T-helper 17 cell (primary cell): ENCODE measurements at regions not wholly inside any gene's neighbourhood (a gene's known extent, or its start where the extent isn't known, plus 50 kb on each side); places are given as distances from the start of the nearest gene placed in this dataset.

Source experiments
- ATAC-seq: fragments of 150-1000 bp; cut with Tn5 transposase; 2 replicates; pipeline ENCODE4 v1.10.0; 2021; ENCODE audit warnings: mild to moderate bottlenecking, moderate library complexity
- DNase-seq, 3 donors: peaks; one replicate each; pipeline versions ENCODE4 v3.0.0 to v3.0.0-alpha.2; 2020 to 2021
- H3K9me3 ChIP-seq: one replicate; pipeline ENCODE4 v1.7.0; 2013; ENCODE audit warnings: low read length, mild to moderate bottlenecking; ENCODE audit not compliant: control insufficient read depth, poor library complexity, severe bottlenecking
- H3K27ac Mint-ChIP-seq: one replicate; pipeline ENCODE4 v1.8.0; 2022; ENCODE audit warnings: mild to moderate bottlenecking, moderate library complexity, mixed read lengths
- H3K27me3 Mint-ChIP-seq: one replicate; pipeline ENCODE4 v1.8.0; 2022; ENCODE audit warnings: mixed read lengths
- H3K36me3 Mint-ChIP-seq: one replicate; pipeline ENCODE4 v1.8.0; 2022; ENCODE audit warnings: low read depth, mixed read lengths
- H3K4me1 Mint-ChIP-seq: one replicate; pipeline ENCODE4 v1.8.0; 2022; ENCODE audit warnings: mild to moderate bottlenecking, mixed read lengths
- H3K4me3 Mint-ChIP-seq: one replicate; pipeline ENCODE4 v1.8.0; 2022; ENCODE audit warnings: mild to moderate bottlenecking, moderate library complexity, mixed read lengths

- no peaks in the 10 kb centered on the region for H3K4me1 Mint-ChIP-seq
- ATAC-seq (no peak), DNase-seq (no peak)
- no peaks in the 10 kb centered on the region for H3K9me3 ChIP-seq
- no peak overlapping the region for H3K4me3 Mint-ChIP-seq
- no peaks in the 10 kb centered on the region for H3K36me3 Mint-ChIP-seq
- no peak overlapping the region for H3K27ac Mint-ChIP-seq
- H3K27me3 Mint-ChIP-seq = peaks cover 20% of the 10 kb centered on the region
Observed at GRCh38 chr19:5269279-5269678, 71.3 kb downstream of the PTPRS start.

- H3K9me3 ChIP-seq = no peaks in the 10 kb centered on the region
- Mint-ChIP-seq H3K27me3 (peaks cover 22% of the 10 kb centered on the region), H3K4me1 (no peaks in the 10 kb centered on the region), H3K27ac (no peak overlapping the region), H3K36me3 (no peaks in the 10 kb centered on the region), H3K4me3 (no peak overlapping the region)
- ATAC-seq (no peak), DNase-seq (no peak)
Observed at GRCh38 chr19:5268801-5269200, 71.8 kb downstream of the PTPRS start.

GRCh38 chr19:5265260-5265659 is 75.4 kb downstream of the PTPRS start:
- Mint-ChIP-seq H3K4me1 (no peaks in the 10 kb centered on the region), H3K36me3 (no peaks in the 10 kb centered on the region), H3K27ac (no peak overlapping the region), H3K27me3 (peaks cover 17% of the 10 kb centered on the region), H3K4me3 (no peak overlapping the region)
- H3K9me3 ChIP-seq = no peaks in the 10 kb centered on the region
- ATAC-seq (no peak), DNase-seq (no peak)

GRCh38 chr19:5264453-5264852 is 76.2 kb downstream of the PTPRS start:
- Mint-ChIP-seq H3K4me1 (no peaks in the 10 kb centered on the region), H3K4me3 (no peak overlapping the region)
- no peak for ATAC-seq

GRCh38 chr19:5263615-5264014 is 77.0 kb downstream of the PTPRS start:
- Mint-ChIP-seq H3K4me1 (no peaks in the 10 kb centered on the region), H3K27me3 (peaks cover 17% of the 10 kb centered on the region), H3K27ac (no peak overlapping the region), H3K36me3 (no peaks in the 10 kb centered on the region), H3K4me3 (no peak overlapping the region)
- H3K9me3 ChIP-seq = no peaks in the 10 kb centered on the region
- ATAC-seq (no peak), DNase-seq (no peak)

More at GRCh38 chr19:5264453-5264852, 76.2 kb downstream of the PTPRS start:
- H3K9me3 ChIP-seq = no peaks in the 10 kb centered on the region
- Mint-ChIP-seq H3K27me3 (peaks cover 17% of the 10 kb centered on the region), H3K27ac (no peak overlapping the region), H3K36me3 (no peaks in the 10 kb centered on the region)
- DNase-seq = no peak

GRCh38 chr19:5262721-5263120 is 77.9 kb downstream of the PTPRS start:
- Mint-ChIP-seq H3K4me3 (peak overlapping the region; percentile 19), H3K36me3 (no peaks in the 10 kb centered on the region), H3K27me3 (peaks cover 17% of the 10 kb centered on the region), H3K4me1 (no peaks in the 10 kb centered on the region), H3K27ac (no peak overlapping the region)
- DNase-seq = no peak
- no peaks in the 10 kb centered on the region for H3K9me3 ChIP-seq
- ATAC-seq = no peak

GRCh38 chr19:5261156-5261890 is 79.3 kb downstream of the PTPRS start:
- H3K9me3 ChIP-seq = no peaks in the 10 kb centered on the region
- H3K36me3 Mint-ChIP-seq = peaks cover 2% of the 10 kb centered on the region
- no peak overlapping the region for H3K27ac Mint-ChIP-seq
- H3K4me1 Mint-ChIP-seq = peaks cover 2% of the 10 kb centered on the region
- ATAC-seq (no peak), DNase-seq (no peak)
- H3K4me3 Mint-ChIP-seq = no peak overlapping the region
- peaks cover 11% of the 10 kb centered on the region for H3K27me3 Mint-ChIP-seq

- no peak overlapping the region for H3K27ac Mint-ChIP-seq
- H3K36me3 Mint-ChIP-seq = peaks cover 2% of the 10 kb centered on the region
- no peak overlapping the region for H3K4me3 Mint-ChIP-seq
- peaks cover 2% of the 10 kb centered on the region for H3K4me1 Mint-ChIP-seq
- H3K9me3 ChIP-seq = no peaks in the 10 kb centered on the region
- no peak for ATAC-seq
- DNase-seq = no peak
- H3K27me3 Mint-ChIP-seq = peaks cover 11% of the 10 kb centered on the region
Observed at GRCh38 chr19:5260381-5260967, 80.1 kb downstream of the PTPRS start.

- DNase-seq (no peak), ATAC-seq (no peak)
- H3K4me3 Mint-ChIP-seq = no peak overlapping the region
- H3K9me3 ChIP-seq = no peaks in the 10 kb centered on the region
- H3K27me3 Mint-ChIP-seq = peaks cover 8% of the 10 kb centered on the region
- H3K27ac Mint-ChIP-seq = no peak overlapping the region
- peaks cover 2% of the 10 kb centered on the region for H3K36me3 Mint-ChIP-seq
- peaks cover 2% of the 10 kb centered on the region for H3K4me1 Mint-ChIP-seq
Observed at GRCh38 chr19:5259750-5260149, 80.9 kb downstream of the PTPRS start.

GRCh38 chr19:5257155-5258045 is 83.2 kb downstream of the PTPRS start:
- Mint-ChIP-seq H3K27me3 (no peaks in the 10 kb centered on the region), H3K27ac (no peak overlapping the region), H3K4me3 (no peak overlapping the region), H3K4me1 (peaks cover 2% of the 10 kb centered on the region), H3K36me3 (peaks cover 2% of the 10 kb centered on the region)
- no peaks in the 10 kb centered on the region for H3K9me3 ChIP-seq
- no peak for ATAC-seq
- no peak for DNase-seq

GRCh38 chr19:5255602-5256231 is 84.9 kb downstream of the PTPRS start:
- H3K27ac Mint-ChIP-seq = no peak overlapping the region
- H3K27me3 Mint-ChIP-seq = no peaks in the 10 kb centered on the region
- peaks cover 2% of the 10 kb centered on the region for H3K36me3 Mint-ChIP-seq
- no peak for ATAC-seq
- H3K4me1 Mint-ChIP-seq = peaks cover 2% of the 10 kb centered on the region
- H3K4me3 Mint-ChIP-seq = no peak overlapping the region
- no peak for DNase-seq
- no peaks in the 10 kb centered on the region for H3K9me3 ChIP-seq

GRCh38 chr19:5254944-5255343 is 85.7 kb downstream of the PTPRS start:
- ATAC-seq = no peak
- H3K9me3 ChIP-seq = no peaks in the 10 kb centered on the region
- peaks cover 4% of the 10 kb centered on the region for H3K27me3 Mint-ChIP-seq

GRCh38 chr19:5254543-5254942 is 86.1 kb downstream of the PTPRS start:
- Mint-ChIP-seq H3K4me3 (no peak overlapping the region), H3K27me3 (peaks cover 8% of the 10 kb centered on the region), H3K27ac (no peak overlapping the region)

More at GRCh38 chr19:5254944-5255343, 85.7 kb downstream of the PTPRS start:
- Mint-ChIP-seq H3K4me1 (peaks cover 2% of the 10 kb centered on the region), H3K4me3 (no peak overlapping the region), H3K36me3 (peaks cover 2% of the 10 kb centered on the region), H3K27ac (no peak overlapping the region)
- no peak for DNase-seq

More at GRCh38 chr19:5254543-5254942, 86.1 kb downstream of the PTPRS start:
- H3K9me3 ChIP-seq = no peaks in the 10 kb centered on the region
- DNase-seq = no peak
- Mint-ChIP-seq H3K4me1 (peaks cover 2% of the 10 kb centered on the region), H3K36me3 (peaks cover 2% of the 10 kb centered on the region)
- no peak for ATAC-seq
